Activated CD8-positive, alpha-beta memory T cell treated with anti-CD3 and anti-CD28 coated beads, Interleukin-2, amount 10 ng/mL, durations not matched to agents 7 days and 5 days (primary cell): ENCODE measurements at regions not wholly inside any gene's neighbourhood (a gene's known extent, or its start where the extent isn't known, plus 50 kb on each side); places are given as distances from the start of the nearest gene placed in this dataset.
"Not testable (repeated sequence)": the region's sequence is repeated elsewhere in the genome, so short reads cannot be mapped to it uniquely, and the experiment has no call there.

ENCODE experiments used
- ATAC-seq: fragments of 150-1000 bp; cut with Tn5 transposase; one replicate; pipeline ENCODE4 v1.10.0; 2021; ENCODE audit warnings: moderate library complexity
- CTCF ChIA-PET: fragments of 350-600 bp; sonication (Branson Sonifier 250); formaldehyde crosslinking; loops from one replicate; lab custom pipeline; 2021; ENCODE audit warnings: antibody characterized with exemption; lab: Charles Lee
- DNase-seq: peaks from one replicate; pipeline ENCODE4 v3.0.0-alpha.2; 2020
- H3K27ac Mint-ChIP-seq: one replicate; pipeline ENCODE4 v1.8.0; 2021; ENCODE audit warnings: mild to moderate bottlenecking, mixed read lengths
- H3K27me3 Mint-ChIP-seq: one replicate; pipeline ENCODE4 v1.8.0; 2021; ENCODE audit warnings: mixed read lengths
- H3K36me3 Mint-ChIP-seq: one replicate; pipeline ENCODE4 v1.8.0; 2021; ENCODE audit warnings: mild to moderate bottlenecking, mixed read lengths
- H3K4me1 Mint-ChIP-seq: one replicate; pipeline ENCODE4 v1.8.0; 2021; ENCODE audit warnings: mixed read lengths
- H3K4me3 Mint-ChIP-seq: one replicate; pipeline ENCODE4 v1.8.0; 2021; ENCODE audit warnings: mild to moderate bottlenecking, moderate library complexity, mixed read lengths
- H3K9me3 Mint-ChIP-seq: one replicate; pipeline ENCODE4 v1.8.0; 2022; ENCODE audit warnings: low read depth, mixed read lengths

DNA sequence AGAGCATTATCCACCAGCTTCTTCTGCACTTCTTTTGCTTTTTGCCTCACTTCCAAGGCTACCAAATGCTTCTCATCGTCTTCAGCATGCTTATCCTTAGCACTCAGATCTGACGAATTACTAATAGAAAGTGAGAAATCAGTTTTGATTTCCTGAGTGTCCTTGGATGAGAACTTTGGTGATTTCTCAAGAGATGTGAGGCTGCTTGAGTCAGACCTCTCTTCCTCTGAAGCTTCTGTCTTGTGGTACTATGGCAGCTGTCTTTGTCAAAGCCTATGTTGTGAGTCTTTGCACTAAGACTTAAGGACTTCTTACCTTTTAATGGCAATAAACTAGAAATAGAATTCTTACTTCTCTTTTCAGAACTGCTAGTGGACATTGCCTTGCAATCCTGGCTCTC is 169.9 kb downstream of the CPE start:
- no peaks in the 10 kb centered on the region for H3K36me3 Mint-ChIP-seq
- ATAC-seq: no peak
- CTCF ChIA-PET: no interaction called here
- no peaks in the 10 kb centered on the region for H3K27me3 Mint-ChIP-seq
- H3K4me3 Mint-ChIP-seq: no peak overlapping the region
- no peak for DNase-seq
- peaks cover 9% of the 10 kb centered on the region for H3K4me1 Mint-ChIP-seq
- no peak overlapping the region for H3K27ac Mint-ChIP-seq
- H3K9me3 Mint-ChIP-seq: no peaks in the 10 kb centered on the region

DNA sequence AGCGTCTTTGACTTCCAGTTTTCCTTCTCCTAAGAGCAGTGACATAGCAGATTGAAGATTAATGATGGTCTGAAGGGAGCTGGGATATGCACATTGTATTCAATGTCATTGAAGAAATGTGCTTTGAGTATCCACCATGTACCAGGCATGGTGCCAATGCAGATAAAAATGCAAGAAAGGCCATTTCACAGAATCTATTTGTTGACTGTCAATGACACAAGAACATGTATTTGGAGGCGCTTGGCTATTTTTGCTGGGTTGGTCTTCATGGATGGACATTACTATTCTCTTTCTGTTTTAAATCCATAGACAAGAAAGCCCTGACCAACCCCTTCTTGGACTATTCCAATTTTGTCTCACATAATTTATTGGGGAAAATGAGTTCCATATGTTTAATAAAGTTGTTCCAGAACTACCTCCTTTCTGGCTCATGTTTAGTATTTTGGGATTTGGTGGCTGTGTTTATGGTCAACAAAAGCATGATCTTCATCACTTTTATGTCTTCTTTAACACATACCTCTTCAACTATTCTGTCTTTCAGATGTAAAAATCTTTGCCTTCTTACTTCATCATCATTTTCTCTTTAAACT is 174.5 kb downstream of the CPE start:
- ATAC-seq: no peak
- Mint-ChIP-seq H3K4me1 (peaks cover 3% of the 10 kb centered on the region), H3K9me3 (no peaks in the 10 kb centered on the region), H3K4me3 (no peak overlapping the region), H3K36me3 (no peaks in the 10 kb centered on the region), H3K27ac (no peak overlapping the region), H3K27me3 (no peaks in the 10 kb centered on the region)
- CTCF ChIA-PET: no interaction called here
- DNase-seq: no peak

DNA sequence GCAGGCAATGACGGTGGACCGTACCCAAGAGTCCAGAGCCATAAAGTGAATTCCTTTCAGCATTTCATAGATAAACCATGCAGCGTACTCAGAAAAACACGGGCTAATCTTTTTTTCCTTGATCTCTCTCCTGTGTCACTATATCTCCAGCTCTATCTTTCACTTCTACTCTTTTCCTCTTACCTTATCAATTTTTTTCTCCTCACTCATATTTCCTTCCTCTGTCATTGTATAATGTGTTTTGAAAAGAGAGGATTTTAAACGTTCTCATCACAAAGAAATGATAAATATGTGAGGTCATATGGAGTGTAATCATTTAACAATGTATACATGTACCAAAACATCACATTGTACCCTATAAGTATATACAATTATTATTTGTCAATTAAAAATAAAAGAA is 176.5 kb downstream of the CPE start:
- CTCF ChIA-PET: no interaction called here
- Mint-ChIP-seq H3K4me1 (no peaks in the 10 kb centered on the region), H3K9me3 (no peaks in the 10 kb centered on the region), H3K36me3 (no peaks in the 10 kb centered on the region), H3K27me3 (no peaks in the 10 kb centered on the region), H3K27ac (no peak overlapping the region), H3K4me3 (no peak overlapping the region)
- no peak for DNase-seq
- no peak for ATAC-seq

DNA sequence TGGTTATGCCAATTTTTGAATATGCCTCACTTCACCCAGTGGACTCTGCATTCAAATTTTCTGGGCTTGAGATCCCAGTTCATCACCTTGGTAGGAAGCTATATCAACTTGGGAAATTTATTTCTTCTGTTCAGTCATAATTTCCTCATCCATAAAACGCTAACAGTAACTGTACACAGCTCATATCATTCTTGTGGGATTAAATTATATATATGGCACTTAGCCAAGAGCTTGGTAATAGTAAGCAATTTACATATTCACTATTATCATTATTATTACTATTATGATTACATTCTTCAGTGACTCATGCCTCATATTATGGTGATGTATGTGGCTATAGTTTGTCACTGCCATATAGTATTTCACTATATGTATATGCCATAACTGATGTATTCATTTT is 177.6 kb downstream of the CPE start:
- H3K9me3 Mint-ChIP-seq: no peaks in the 10 kb centered on the region

GRCh38 chr4:165560941-165561340 is 182.1 kb downstream of the CPE start:
- Mint-ChIP-seq H3K4me3 (no peak overlapping the region), H3K36me3 (no peaks in the 10 kb centered on the region), H3K27ac (no peak overlapping the region), H3K4me1 (no peaks in the 10 kb centered on the region), H3K27me3 (no peaks in the 10 kb centered on the region), H3K9me3 (no peaks in the 10 kb centered on the region)
- DNase-seq (no peak), ATAC-seq (no peak)
- CTCF ChIA-PET: no interaction called here

More for the DNA sequence above, 177.6 kb downstream of the CPE start:
- ATAC-seq (no peak), DNase-seq (no peak)
- Mint-ChIP-seq H3K36me3 (no peaks in the 10 kb centered on the region), H3K4me3 (no peak overlapping the region), H3K4me1 (no peaks in the 10 kb centered on the region), H3K27me3 (no peaks in the 10 kb centered on the region), H3K27ac (no peak overlapping the region)
- CTCF ChIA-PET: no interaction called here

DNA sequence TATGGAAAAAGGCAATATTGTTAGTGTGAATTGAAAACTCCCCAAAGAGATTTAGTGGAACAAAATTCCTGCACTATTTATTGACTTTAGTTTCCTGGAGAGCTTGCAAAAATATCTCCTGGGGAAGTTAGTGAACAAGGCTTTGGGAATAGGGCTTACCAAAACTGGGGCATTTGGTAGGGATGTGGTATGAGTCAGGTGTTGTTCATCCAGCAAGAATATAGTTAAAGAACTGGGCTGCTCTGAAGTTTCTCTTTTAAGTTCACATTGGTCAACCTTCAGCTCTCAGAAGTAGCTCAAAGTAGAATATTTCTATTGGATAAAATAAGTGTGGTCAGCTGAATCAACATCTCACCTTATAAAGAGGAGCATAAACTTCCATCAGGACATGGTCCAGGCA is 185.0 kb downstream of the CPE start:
- Mint-ChIP-seq H3K36me3 (no peaks in the 10 kb centered on the region), H3K27ac (no peak overlapping the region), H3K27me3 (no peaks in the 10 kb centered on the region), H3K4me3 (no peak overlapping the region), H3K4me1 (no peaks in the 10 kb centered on the region), H3K9me3 (no peaks in the 10 kb centered on the region)
- CTCF ChIA-PET: no interaction called here
- ATAC-seq (no peak), DNase-seq (no peak)

GRCh38 chr4:165569031-165569430 is 190.2 kb downstream of the CPE start:
- CTCF ChIA-PET: no interaction called here
- Mint-ChIP-seq H3K27me3 (no peaks in the 10 kb centered on the region), H3K9me3 (no peaks in the 10 kb centered on the region), H3K4me1 (no peaks in the 10 kb centered on the region), H3K36me3 (no peaks in the 10 kb centered on the region), H3K27ac (no peak overlapping the region), H3K4me3 (no peak overlapping the region)
- DNase-seq: no peak
- no peak for ATAC-seq

- H3K4me3 Mint-ChIP-seq, ATAC-seq, CTCF ChIA-PET, H3K36me3 Mint-ChIP-seq, H3K27me3 Mint-ChIP-seq, H3K4me1 Mint-ChIP-seq, H3K27ac Mint-ChIP-seq, DNase-seq, H3K9me3 Mint-ChIP-seq: not testable (repeated sequence)
Observed at GRCh38 chr4:165571476-165571875, 192.7 kb downstream of the CPE start.

GRCh38 chr4:165580351-165580905 is 201.6 kb downstream of the CPE start:
- H3K4me1 Mint-ChIP-seq: no peaks in the 10 kb centered on the region
- CTCF ChIA-PET: no interaction called here
- no peaks in the 10 kb centered on the region for H3K36me3 Mint-ChIP-seq
- H3K27ac Mint-ChIP-seq: no peak overlapping the region
- ATAC-seq: no peak
- H3K9me3 Mint-ChIP-seq: no peaks in the 10 kb centered on the region
- no peak overlapping the region for H3K4me3 Mint-ChIP-seq
- H3K27me3 Mint-ChIP-seq: no peaks in the 10 kb centered on the region
- no peak for DNase-seq

DNA sequence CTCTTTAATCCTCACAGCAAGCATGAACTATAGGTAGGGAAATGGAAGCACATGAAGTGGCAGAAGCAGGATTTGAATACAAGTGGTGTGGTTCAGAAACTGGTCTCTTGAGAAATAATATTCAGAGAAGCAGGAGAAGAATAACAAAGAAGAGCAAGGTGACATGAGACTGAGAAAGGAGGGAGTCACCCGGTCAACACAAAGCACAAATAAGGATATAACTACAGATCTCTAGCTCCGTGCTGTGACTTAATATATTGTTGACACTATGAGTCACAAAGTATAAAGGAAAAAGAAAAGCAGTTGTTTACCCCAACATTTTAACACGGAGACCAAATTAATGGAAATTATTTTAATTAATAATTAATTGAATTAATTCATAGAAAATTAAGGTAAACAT is 204.5 kb downstream of the CPE start:
- no peaks in the 10 kb centered on the region for H3K36me3 Mint-ChIP-seq
- no peak overlapping the region for H3K27ac Mint-ChIP-seq
- no peaks in the 10 kb centered on the region for H3K4me1 Mint-ChIP-seq

GRCh38 chr4:165584916-165585315 is 206.1 kb downstream of the CPE start:
- ATAC-seq (no peak), DNase-seq (no peak)
- H3K4me1 Mint-ChIP-seq: no peaks in the 10 kb centered on the region
- H3K4me3 Mint-ChIP-seq: no peak overlapping the region
- no peaks in the 10 kb centered on the region for H3K9me3 Mint-ChIP-seq
- H3K27ac Mint-ChIP-seq: no peak overlapping the region
- no peaks in the 10 kb centered on the region for H3K27me3 Mint-ChIP-seq
- CTCF ChIA-PET: no interaction called here
- no peaks in the 10 kb centered on the region for H3K36me3 Mint-ChIP-seq

More for the DNA sequence above, 204.5 kb downstream of the CPE start:
- Mint-ChIP-seq H3K9me3 (no peaks in the 10 kb centered on the region), H3K4me3 (no peak overlapping the region), H3K27me3 (no peaks in the 10 kb centered on the region)
- CTCF ChIA-PET: no interaction called here
- DNase-seq: no peak
- no peak for ATAC-seq

GRCh38 chr4:165588534-165589315 is 209.9 kb downstream of the CPE start:
- H3K9me3 Mint-ChIP-seq: no peaks in the 10 kb centered on the region
- H3K27ac Mint-ChIP-seq: no peak overlapping the region
- no peaks in the 10 kb centered on the region for H3K27me3 Mint-ChIP-seq
- ATAC-seq (no peak), DNase-seq (no peak)
- H3K4me3 Mint-ChIP-seq: no peak overlapping the region
- H3K36me3 Mint-ChIP-seq: no peaks in the 10 kb centered on the region
- CTCF ChIA-PET: no interaction called here
- H3K4me1 Mint-ChIP-seq: no peaks in the 10 kb centered on the region

DNA sequence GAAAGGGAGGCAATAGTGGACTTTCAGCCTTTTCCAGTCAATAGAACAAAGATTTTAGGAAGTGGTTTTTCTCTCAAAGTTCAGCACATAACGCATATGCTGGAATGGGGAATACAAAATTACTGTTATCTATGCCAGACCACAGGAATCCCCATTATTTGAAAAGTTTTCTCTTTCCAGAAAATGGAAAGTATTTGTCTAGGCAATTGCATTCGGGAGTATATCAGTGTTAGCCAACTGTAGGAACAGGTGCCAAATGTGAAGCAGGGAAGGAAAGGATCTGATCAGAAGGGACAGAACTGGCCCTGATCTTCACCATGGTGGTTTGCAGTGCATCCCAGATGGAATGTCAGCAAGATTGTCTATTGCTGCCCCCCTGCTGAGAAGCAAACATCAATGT is 213.6 kb downstream of the CPE start:
- H3K27me3 Mint-ChIP-seq: no peaks in the 10 kb centered on the region
- CTCF ChIA-PET: no interaction called here

More for the DNA sequence above, 213.6 kb downstream of the CPE start:
- Mint-ChIP-seq H3K36me3 (no peaks in the 10 kb centered on the region), H3K4me1 (no peaks in the 10 kb centered on the region), H3K4me3 (no peak overlapping the region), H3K27ac (no peak overlapping the region), H3K9me3 (no peaks in the 10 kb centered on the region)
- ATAC-seq: no peak
- DNase-seq: no peak
